HepG2 (cell line): ENCODE measurements at regions not wholly inside any gene's neighbourhood (a gene's known extent, or its start where the extent isn't known, plus 50 kb on each side); places are given as distances from the start of the nearest gene placed in this dataset.
A peak's percentile ranks its signal among the peaks of the same experiment; 100 is the strongest.

Experiments used
- CEBPG ChIP-seq: IDR thresholded peaks from 2 replicates; pipeline ENCODE4 v1.6.1; 2016
- DRAP1 ChIP-seq: IDR thresholded peaks from 2 replicates; pipeline ENCODE4 v1.6.1; 2016; ENCODE audit warnings: missing genetic modification reagents, missing compliant biosample characterization
- ETS1 ChIP-seq: sonication (generic); formaldehyde crosslinking; IDR thresholded peaks from 2 replicates; pipeline ENCODE4 v1.4.0; 2020; ENCODE audit warnings: missing genetic modification reagents
- FIP1L1 ChIP-seq: fragments of 200-400 bp; formaldehyde crosslinking; IDR thresholded peaks from 2 replicates; pipeline ENCODE4 v1.6.1; 2018; ENCODE audit warnings: low read depth, mild to moderate bottlenecking, low read length, moderate library complexity, borderline replicate concordance; ENCODE audit not compliant: insufficient read depth
- FOXC1 ChIP-seq: sonication (generic); formaldehyde crosslinking; IDR thresholded peaks from 2 replicates; pipeline ENCODE4 v1.8.0; 2022; ENCODE audit warnings: mild to moderate bottlenecking, missing genetic modification reagents, borderline replicate concordance
- HNRNPL ChIP-seq: fragments of 200-400 bp; formaldehyde crosslinking; IDR thresholded peaks from 2 replicates; pipeline ENCODE4 v1.6.1; 2017; ENCODE audit warnings: mild to moderate bottlenecking, low read depth, low read length
- MYNN ChIP-seq: sonication (generic); formaldehyde crosslinking; IDR thresholded peaks from 2 replicates; pipeline ENCODE4 v1.4.0; 2020; ENCODE audit warnings: mild to moderate bottlenecking, low read depth, missing genetic modification reagents
- PHF21A ChIP-seq: sonication (generic); formaldehyde crosslinking; IDR thresholded peaks from 2 replicates; pipeline ENCODE4 v1.5.0; 2020; ENCODE audit warnings: mild to moderate bottlenecking, missing genetic modification reagents
- PITX1 ChIP-seq: sonication (generic); formaldehyde crosslinking; IDR thresholded peaks from 2 replicates; pipeline ENCODE4 v1.5.1; 2020; ENCODE audit warnings: mild to moderate bottlenecking, missing genetic modification reagents
- SNAI1 ChIP-seq: sonication (generic); formaldehyde crosslinking; IDR thresholded peaks from 2 replicates; pipeline ENCODE4 v1.5.0; 2020; ENCODE audit warnings: mild to moderate bottlenecking, missing genetic modification reagents, borderline replicate concordance
- SRSF1 ChIP-seq: fragments of 200-400 bp; formaldehyde crosslinking; optimal IDR thresholded peaks from 2 replicates; pipeline ENCODE3; 2017; ENCODE audit warnings: mild to moderate bottlenecking, low read depth, low read length, moderate library complexity
- TEF ChIP-seq: sonication (generic); formaldehyde crosslinking; IDR thresholded peaks from 2 replicates; pipeline ENCODE4 v1.5.0; 2020; ENCODE audit warnings: missing genetic modification reagents
- U2AF2 ChIP-seq: fragments of 200-400 bp; formaldehyde crosslinking; IDR thresholded peaks from 2 replicates; pipeline ENCODE4 v1.6.1; 2017; ENCODE audit warnings: low read depth, mild to moderate bottlenecking, low read length
- ZNF138 ChIP-seq: sonication (generic); formaldehyde crosslinking; IDR thresholded peaks from 2 replicates; pipeline ENCODE4 v1.5.0; 2020; ENCODE audit warnings: mild to moderate bottlenecking, low read depth, missing genetic modification reagents
- ZNF674 ChIP-seq: sonication (generic); formaldehyde crosslinking; IDR thresholded peaks from 2 replicates; pipeline ENCODE4 v1.5.0; 2020; ENCODE audit warnings: low read depth, mild to moderate bottlenecking, missing genetic modification reagents
- ZNF780A ChIP-seq: sonication (generic); formaldehyde crosslinking; IDR thresholded peaks from 2 replicates; pipeline ENCODE4 v1.8.0; 2022; ENCODE audit warnings: mild to moderate bottlenecking, missing genetic modification reagents, moderate library complexity
- TF ChIP-seq, protein P1 (sequence below): sonication (generic); formaldehyde crosslinking; IDR thresholded peaks from 2 replicates; pipeline ENCODE4 v1.4.0; 2020; ENCODE audit warnings: low read depth, missing genetic modification reagents
- TF ChIP-seq, protein P2 (sequence below): sonication (generic); formaldehyde crosslinking; IDR thresholded peaks from 2 replicates; pipeline ENCODE4 v1.5.0; 2020; ENCODE audit warnings: missing genetic modification reagents
- TF ChIP-seq, protein P3 (sequence below): sonication (generic); formaldehyde crosslinking; IDR thresholded peaks from 2 replicates; pipeline ENCODE4 v1.4.0; 2020; ENCODE audit warnings: missing genetic modification reagents

DNA sequence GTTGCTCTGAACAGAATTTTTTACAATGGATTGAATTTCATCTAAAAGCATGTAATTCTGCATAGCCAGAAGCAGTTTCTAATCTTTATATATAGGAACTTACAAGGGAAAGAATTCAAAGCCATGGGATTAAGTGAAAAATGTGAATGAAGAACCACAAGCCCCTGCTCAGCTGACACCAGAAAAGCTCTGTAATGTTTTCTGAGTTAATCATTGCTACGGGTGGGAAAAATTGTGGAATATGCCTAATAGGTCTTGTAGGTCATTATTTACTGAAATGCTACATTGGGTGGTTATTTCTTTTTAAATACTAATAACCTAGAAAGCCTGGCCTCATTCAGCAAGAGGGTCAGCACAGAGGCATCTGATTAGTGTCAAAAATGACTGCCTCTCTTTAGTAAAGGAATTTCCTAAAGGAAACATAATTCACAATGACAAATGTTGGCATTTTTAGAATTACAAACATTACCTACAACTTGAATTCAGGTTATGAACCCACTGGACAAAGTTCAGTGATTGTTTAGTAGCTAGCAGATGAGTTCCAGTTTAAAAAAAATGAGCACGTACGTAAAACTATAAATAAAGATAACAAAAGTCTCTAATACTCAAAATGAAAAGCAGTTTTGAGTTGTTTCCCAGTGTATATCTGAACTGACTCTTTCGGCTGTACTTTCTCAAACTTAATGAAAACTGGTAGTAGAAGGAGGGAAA, 75.3 kb downstream of the BMP4 start (continued):
- TF ChIP-seq FOXC1 (no peak), SRSF1 (no peak), ZNF780A (CRISPR knock-in tag) (no peak), ZNF138 (no peak), SNAI1 (CRISPR knock-in tag) (no peak), HNRNPL (no peak), PHF21A (CRISPR knock-in tag) (0 out of 2 replicates have a peak, but pooled peaks have one; percentile 32), FIP1L1 (no peak), DRAP1 (CRISPR knock-in tag) (no peak; the same call in 1 of the 2 replicates), MYNN (no peak), TEF (no peak), PITX1 (CRISPR knock-in tag) (no peak), ZNF674 (CRISPR knock-in tag) (no peak), ETS1 (no peak), U2AF2 (no peak), CEBPG (CRISPR knock-in tag) (no peak)
- TF ChIP-seq, protein P1, sequence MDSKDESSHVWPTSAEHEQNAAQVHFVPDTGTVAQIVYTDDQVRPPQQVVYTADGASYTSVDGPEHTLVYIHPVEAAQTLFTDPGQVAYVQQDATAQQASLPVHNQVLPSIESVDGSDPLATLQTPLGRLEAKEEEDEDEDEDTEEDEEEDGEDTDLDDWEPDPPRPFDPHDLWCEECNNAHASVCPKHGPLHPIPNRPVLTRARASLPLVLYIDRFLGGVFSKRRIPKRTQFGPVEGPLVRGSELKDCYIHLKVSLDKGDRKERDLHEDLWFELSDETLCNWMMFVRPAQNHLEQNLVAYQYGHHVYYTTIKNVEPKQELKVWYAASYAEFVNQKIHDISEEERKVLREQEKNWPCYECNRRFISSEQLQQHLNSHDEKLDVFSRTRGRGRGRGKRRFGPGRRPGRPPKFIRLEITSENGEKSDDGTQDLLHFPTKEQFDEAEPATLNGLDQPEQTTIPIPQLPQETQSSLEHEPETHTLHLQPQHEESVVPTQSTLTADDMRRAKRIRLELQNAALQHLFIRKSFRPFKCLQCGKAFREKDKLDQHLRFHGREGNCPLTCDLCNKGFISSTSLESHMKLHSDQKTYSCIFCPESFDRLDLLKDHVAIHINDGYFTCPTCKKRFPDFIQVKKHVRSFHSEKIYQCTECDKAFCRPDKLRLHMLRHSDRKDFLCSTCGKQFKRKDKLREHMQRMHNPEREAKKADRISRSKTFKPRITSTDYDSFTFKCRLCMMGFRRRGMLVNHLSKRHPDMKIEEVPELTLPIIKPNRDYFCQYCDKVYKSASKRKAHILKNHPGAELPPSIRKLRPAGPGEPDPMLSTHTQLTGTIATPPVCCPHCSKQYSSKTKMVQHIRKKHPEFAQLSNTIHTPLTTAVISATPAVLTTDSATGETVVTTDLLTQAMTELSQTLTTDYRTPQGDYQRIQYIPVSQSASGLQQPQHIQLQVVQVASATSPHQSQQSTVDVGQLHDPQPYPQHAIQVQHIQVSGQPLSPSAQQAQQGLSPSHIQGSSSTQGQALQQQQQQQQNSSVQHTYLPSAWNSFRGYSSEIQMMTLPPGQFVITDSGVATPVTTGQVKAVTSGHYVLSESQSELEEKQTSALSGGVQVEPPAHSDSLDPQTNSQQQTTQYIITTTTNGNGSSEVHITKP, result no peak
- TF ChIP-seq, protein P2, sequence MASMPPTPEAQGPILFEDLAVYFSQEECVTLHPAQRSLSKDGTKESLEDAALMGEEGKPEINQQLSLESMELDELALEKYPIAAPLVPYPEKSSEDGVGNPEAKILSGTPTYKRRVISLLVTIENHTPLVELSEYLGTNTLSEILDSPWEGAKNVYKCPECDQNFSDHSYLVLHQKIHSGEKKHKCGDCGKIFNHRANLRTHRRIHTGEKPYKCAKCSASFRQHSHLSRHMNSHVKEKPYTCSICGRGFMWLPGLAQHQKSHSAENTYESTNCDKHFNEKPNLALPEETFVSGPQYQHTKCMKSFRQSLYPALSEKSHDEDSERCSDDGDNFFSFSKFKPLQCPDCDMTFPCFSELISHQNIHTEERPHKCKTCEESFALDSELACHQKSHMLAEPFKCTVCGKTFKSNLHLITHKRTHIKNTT (CRISPR knock-in tag), result no peak
- TF ChIP-seq, protein P3, sequence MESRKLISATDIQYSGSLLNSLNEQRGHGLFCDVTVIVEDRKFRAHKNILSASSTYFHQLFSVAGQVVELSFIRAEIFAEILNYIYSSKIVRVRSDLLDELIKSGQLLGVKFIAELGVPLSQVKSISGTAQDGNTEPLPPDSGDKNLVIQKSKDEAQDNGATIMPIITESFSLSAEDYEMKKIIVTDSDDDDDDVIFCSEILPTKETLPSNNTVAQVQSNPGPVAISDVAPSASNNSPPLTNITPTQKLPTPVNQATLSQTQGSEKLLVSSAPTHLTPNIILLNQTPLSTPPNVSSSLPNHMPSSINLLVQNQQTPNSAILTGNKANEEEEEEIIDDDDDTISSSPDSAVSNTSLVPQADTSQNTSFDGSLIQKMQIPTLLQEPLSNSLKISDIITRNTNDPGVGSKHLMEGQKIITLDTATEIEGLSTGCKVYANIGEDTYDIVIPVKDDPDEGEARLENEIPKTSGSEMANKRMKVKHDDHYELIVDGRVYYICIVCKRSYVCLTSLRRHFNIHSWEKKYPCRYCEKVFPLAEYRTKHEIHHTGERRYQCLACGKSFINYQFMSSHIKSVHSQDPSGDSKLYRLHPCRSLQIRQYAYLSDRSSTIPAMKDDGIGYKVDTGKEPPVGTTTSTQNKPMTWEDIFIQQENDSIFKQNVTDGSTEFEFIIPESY (CRISPR knock-in tag), result no peak
